GM13977 (cell line): ENCODE measurements at regions not wholly inside any gene's neighbourhood (a gene's known extent, or its start where the extent isn't known, plus 50 kb on each side); places are given as distances from the start of the nearest gene placed in this dataset.
"Not testable (repeated sequence)": the region's sequence is repeated elsewhere in the genome, so short reads cannot be mapped to it uniquely, and the experiment has no call there.

ENCODE experiments used
- DNase-seq: peaks from one replicate; pipeline ENCODE4 v3.0.0; 2012; ENCODE audit warnings: low spot score
- in situ Hi-C: fragments of 300-500 bp; cut with MboI; formaldehyde crosslinking; loops from one replicate; pipeline ENCODE4 v1.12.0; 2022; ENCODE audit warnings: low sequenced_read_pairs, low pct_unique_long_range_greater_than_20kb, mixed read lengths, inconsistent platforms; ENCODE audit not compliant: unreplicated experiment
- TF ChIP-seq, protein P1 (sequence below): IDR thresholded peaks from 2 replicates; pipeline ENCODE4 v1.5.1; 2012; ENCODE audit warnings: mild to moderate bottlenecking, control low read depth; ENCODE audit not compliant: insufficient read depth; ENCODE audit errors: extremely low read depth, missing control alignments

DNA sequence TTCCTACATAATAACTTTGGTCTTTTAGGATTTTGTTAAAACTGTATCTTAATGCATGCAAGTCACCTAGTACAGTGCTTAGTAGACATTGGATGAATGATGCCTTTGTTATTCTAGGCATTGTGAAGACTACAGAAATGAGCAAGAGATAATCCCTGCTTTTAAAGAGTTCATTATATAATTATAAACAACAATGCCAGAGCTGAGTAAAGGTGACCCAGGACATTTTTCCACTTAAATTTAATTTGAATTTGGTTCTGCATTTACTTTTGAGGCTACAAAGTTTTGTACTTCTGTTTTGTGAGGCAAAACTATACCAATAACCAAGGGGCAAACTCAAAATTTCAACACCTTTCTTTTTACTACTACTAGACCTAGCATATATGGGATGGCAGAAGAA is 182.0 kb upstream of the SESN3 start:
- TF ChIP-seq, protein P1, sequence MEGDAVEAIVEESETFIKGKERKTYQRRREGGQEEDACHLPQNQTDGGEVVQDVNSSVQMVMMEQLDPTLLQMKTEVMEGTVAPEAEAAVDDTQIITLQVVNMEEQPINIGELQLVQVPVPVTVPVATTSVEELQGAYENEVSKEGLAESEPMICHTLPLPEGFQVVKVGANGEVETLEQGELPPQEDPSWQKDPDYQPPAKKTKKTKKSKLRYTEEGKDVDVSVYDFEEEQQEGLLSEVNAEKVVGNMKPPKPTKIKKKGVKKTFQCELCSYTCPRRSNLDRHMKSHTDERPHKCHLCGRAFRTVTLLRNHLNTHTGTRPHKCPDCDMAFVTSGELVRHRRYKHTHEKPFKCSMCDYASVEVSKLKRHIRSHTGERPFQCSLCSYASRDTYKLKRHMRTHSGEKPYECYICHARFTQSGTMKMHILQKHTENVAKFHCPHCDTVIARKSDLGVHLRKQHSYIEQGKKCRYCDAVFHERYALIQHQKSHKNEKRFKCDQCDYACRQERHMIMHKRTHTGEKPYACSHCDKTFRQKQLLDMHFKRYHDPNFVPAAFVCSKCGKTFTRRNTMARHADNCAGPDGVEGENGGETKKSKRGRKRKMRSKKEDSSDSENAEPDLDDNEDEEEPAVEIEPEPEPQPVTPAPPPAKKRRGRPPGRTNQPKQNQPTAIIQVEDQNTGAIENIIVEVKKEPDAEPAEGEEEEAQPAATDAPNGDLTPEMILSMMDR = no peak
- DNase-seq = no peak
- in situ Hi-C loops = no loop called here

DNA sequence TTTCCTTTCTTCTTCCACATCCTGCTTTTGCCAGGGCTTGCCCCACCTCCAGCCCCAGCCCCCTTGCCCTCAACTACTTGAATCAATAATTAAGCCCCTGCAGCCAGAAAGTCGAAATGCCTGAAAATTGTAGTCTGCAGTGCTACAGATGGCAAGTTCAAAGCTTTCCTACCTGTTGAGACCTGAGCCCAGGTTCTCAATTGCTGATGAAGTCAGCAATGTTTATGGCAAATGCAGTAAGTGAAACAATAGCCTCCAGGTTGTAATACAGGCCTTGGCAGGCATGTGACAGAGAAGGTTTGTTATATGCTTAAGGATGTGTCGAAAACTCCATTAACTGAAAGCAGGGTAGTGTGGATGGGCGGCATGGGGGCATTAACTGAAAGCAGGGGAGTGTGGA is 181.1 kb upstream of the SESN3 start:
- no peak for DNase-seq
- in situ Hi-C loops = no loop called here
- TF ChIP-seq, protein P1 = no peak

DNA sequence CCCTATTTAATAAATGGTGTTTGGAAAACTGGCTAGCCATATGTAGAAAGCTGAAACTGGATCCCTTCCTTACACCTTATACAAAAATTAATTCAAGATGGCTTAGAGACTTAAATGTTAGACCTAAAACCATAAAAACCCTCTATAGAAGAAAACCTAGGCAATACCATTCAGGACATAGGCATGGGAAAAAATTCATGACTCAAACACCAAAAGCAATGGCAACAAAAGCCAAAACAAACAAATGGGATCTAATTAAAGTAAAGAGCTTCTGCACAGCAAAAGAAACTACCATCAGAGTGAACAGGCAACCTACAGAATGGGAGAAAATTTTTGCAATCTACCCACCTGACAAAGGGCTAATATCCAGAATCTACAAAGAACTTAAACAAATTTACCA is 179.7 kb upstream of the SESN3 start:
- in situ Hi-C loops, DNase-seq: not testable (repeated sequence)

DNA sequence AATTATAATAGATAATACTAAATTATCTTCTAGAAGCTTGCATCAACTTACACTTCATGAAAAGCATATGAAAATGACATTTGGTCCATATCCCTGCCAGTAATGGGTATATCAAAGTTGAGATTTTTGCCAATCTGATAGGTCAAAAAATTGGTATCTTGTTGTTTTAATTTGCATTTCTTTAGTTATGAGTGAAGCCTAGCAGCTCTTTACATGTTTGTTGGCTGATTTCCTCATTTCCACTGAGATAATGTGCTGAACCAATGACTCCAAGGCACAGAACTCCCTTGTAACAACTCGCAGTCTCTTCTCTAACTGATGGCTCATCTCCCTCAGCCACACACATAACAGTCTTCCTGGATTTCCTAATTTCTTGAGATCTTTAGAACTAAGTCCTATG is 175.3 kb upstream of the SESN3 start:
- in situ Hi-C loops = no loop called here

DNA sequence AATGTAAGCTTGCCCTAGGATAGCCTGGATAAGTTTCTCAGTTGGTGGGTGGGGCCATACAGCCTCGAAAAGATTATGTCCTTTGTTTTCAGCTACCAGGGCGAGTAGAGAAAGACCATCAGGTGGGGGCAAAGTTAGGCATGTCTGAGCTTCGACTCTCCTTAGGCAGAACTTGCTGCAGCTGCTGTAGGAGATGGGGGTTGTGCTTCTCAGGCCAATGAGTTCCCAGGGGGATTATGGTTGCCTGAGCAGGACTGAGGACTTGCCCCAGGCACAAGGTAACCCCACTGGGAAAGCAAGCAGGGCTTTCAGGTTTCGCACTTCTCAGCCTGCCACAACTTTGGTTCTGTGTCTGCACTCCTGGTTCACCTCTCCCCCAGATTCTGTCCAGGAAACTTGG is 173.4 kb upstream of the SESN3 start:
- in situ Hi-C loops = no loop called here
- TF ChIP-seq, protein P1 = no peak
- DNase-seq = no peak

More for the DNA sequence above, 175.3 kb upstream of the SESN3 start:
- TF ChIP-seq, protein P1 = no peak
- no peak for DNase-seq

DNA sequence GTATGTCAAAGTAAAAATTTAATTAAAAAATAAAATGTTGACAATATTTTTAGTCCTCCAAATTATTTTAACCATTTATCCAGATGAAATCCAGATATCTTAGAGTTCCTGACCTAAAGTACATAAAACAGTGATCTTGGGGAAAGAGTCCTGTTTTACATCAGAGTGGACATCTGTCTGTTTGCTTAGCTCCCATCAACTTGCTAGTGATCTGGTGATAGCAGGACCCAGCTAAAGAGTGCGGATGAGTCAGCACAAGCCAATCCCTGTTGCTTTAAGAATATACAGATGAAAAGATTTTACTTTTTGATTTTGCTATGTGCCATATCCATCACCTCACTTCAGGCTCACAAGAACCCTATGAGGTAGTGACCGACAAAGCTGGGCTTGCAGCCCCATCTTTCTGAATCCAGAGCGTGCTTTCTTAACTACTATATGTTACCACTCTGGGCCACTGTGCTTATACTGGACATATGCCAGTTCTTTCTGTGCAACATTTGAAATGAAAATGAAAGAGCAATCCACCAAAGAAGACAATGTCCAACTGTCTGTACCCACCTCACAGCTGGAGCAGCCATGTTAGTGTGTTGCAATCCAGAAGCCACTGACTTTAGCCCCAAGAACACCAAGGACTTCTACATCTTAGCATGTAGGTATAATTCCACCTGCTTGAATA is 167.6 kb upstream of the SESN3 start:
- no peak for DNase-seq
- in situ Hi-C loops = no loop called here
- TF ChIP-seq, protein P1 = no peak

DNA sequence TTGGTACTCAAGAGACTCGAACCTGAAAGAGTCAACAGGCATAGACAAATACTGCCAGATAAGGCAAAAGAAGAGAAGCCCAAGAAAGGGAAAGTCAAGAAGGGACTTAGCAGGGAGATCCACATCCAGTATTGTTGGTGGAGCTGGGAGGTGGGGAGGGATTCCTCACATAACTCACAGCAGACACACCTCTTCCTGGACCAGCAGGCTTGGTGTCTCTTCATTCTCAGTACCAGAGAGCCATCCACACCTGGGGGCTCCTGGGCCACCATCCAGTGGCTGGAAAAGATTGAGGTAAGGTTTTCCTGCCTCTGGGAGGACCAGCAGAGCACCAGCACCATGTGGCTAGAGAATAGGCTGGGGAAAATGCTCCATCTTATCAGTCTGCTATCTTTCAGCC is 161.6 kb upstream of the SESN3 start:
- TF ChIP-seq, protein P1 = no peak
- DNase-seq = no peak
- in situ Hi-C loops = no loop called here
